Prostate gland (tissue), 2 donors: ENCODE measurements at regions not wholly inside any gene's neighbourhood (a gene's known extent, or its start where the extent isn't known, plus 50 kb on each side); places are given as distances from the start of the nearest gene placed in this dataset.

Experiments
- POLR2A ChIP-seq: fragments of 450-650 bp; IDR thresholded peaks from one replicate; pipeline ENCODE4 v1.6.1; 2016; ENCODE audit warnings: antibody characterized with exemption, mild to moderate bottlenecking
- POLR2AphosphoS5 ChIP-seq: sonication (generic); formaldehyde crosslinking; IDR thresholded peaks from one replicate; pipeline ENCODE4 v1.6.1; 2017; ENCODE audit warnings: antibody characterized with exemption
- TF ChIP-seq, protein P1 (sequence below), 4 experiments: fragments of 200-600 bp in 2 of 4; fragments of 450-650 bp in 2 of 4; sonication (generic) in 2 of 4; IDR thresholded peaks; 1 replicate in 3 of 4; 2 replicates in 1 of 4; pipeline ENCODE4 v1.5.1; 2016 to 2019; ENCODE audit warnings: antibody characterized with exemption in 4 of 4, mild to moderate bottlenecking in 2 of 4, moderate library complexity in 2 of 4

DNA sequence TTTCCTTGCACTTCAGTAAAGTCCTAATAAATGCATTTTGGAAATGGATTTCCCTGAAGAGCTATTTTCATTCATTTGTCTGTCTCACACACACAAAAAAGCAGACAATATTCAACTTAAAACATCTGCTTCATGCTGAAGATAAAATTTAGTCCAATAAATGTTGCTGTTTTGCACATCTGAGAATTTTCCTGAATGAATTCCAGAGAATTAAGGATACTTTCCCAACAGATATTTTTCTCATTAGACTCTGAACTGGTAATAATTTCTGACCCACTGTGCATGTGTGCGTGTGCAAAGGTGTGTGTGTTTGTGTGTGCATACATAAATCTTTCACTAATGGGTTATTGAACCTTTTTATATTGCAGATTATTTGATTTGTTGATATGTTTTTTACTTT, 390.2 kb upstream of the TMEFF2 start:
- TF ChIP-seq, protein P1, sequence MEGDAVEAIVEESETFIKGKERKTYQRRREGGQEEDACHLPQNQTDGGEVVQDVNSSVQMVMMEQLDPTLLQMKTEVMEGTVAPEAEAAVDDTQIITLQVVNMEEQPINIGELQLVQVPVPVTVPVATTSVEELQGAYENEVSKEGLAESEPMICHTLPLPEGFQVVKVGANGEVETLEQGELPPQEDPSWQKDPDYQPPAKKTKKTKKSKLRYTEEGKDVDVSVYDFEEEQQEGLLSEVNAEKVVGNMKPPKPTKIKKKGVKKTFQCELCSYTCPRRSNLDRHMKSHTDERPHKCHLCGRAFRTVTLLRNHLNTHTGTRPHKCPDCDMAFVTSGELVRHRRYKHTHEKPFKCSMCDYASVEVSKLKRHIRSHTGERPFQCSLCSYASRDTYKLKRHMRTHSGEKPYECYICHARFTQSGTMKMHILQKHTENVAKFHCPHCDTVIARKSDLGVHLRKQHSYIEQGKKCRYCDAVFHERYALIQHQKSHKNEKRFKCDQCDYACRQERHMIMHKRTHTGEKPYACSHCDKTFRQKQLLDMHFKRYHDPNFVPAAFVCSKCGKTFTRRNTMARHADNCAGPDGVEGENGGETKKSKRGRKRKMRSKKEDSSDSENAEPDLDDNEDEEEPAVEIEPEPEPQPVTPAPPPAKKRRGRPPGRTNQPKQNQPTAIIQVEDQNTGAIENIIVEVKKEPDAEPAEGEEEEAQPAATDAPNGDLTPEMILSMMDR (IDR thresholded peaks at IDR 0.05) = no peak
- TF ChIP-seq POLR2A = no peak
- no peak for TF ChIP-seq POLR2AphosphoS5
